Tibial nerve (tissue), 4 donors: ENCODE measurements at regions not wholly inside any gene's neighbourhood (a gene's known extent, or its start where the extent isn't known, plus 50 kb on each side); places are given as distances from the start of the nearest gene placed in this dataset.

ENCODE experiments used
- CTCF ChIP-seq, 5 experiments: fragments of 200-600 bp in 3 of 5; fragments of 450-650 bp in 2 of 5; sonication (generic) in 3 of 5; IDR thresholded peaks; one replicate each; pipeline ENCODE4 v1.5.1; 2016 to 2019; ENCODE audit warnings: antibody characterized with exemption in 5 of 5, mild to moderate bottlenecking in 3 of 5, moderate library complexity in 2 of 5
- EP300 ChIP-seq, 2 donors: sonication (generic); formaldehyde crosslinking; IDR thresholded peaks; one replicate each; pipeline ENCODE4 v1.6.1; 2017; ENCODE audit warnings: antibody characterized with exemption in 2 of 2, mild to moderate bottlenecking in 1 of 2
- POLR2A ChIP-seq, 2 donors: fragments of 450-650 bp; IDR thresholded peaks; one replicate each; pipeline ENCODE4 v1.6.1; 2017; ENCODE audit warnings: antibody characterized with exemption in 2 of 2, mild to moderate bottlenecking in 2 of 2, moderate library complexity in 2 of 2

- no peak for TF ChIP-seq POLR2A (IDR thresholded peaks at IDR 0.05)
- TF ChIP-seq CTCF (IDR thresholded peaks at IDR 0.05): no peak
- TF ChIP-seq EP300 (IDR thresholded peaks at IDR 0.05): no peak
These were observed 285.0 kb upstream of the DIPK2B start for GRCh38 chrX:45485719-45486118.
